Stimulated activated CD4-positive, alpha-beta T cell treated with anti-CD3 and anti-CD28 coated beads, Interleukin-4, amount 100 ng/mL, for 4 hours (primary cell): ENCODE measurements at regions not wholly inside any gene's neighbourhood (a gene's known extent, or its start where the extent isn't known, plus 50 kb on each side); places are given as distances from the start of the nearest gene placed in this dataset.

ENCODE experiments used
- DNase-seq, 2 experiments: peaks; one replicate each; pipeline ENCODE4 v3.0.0-alpha.2; 2020

- no peak for DNase-seq
Measured at GRCh38 chr18:14905350-14905749, 157.4 kb downstream of the ANKRD30B start.

- no peak for DNase-seq
Measured at GRCh38 chr18:14905979-14906378, 158.0 kb downstream of the ANKRD30B start.

- no peak for DNase-seq
Measured at GRCh38 chr18:14907420-14907819, 159.4 kb downstream of the ANKRD30B start.

GRCh38 chr18:14908541-14908940 is 160.6 kb downstream of the ANKRD30B start:
- DNase-seq = no peak

GRCh38 chr18:14912967-14913366 is 165.0 kb downstream of the ANKRD30B start:
- DNase-seq = no peak

GRCh38 chr18:14914121-14914520 is 166.1 kb downstream of the ANKRD30B start:
- DNase-seq = no peak

- DNase-seq = no peak
Measured at GRCh38 chr18:14914771-14915170, 166.8 kb downstream of the ANKRD30B start.

- no peak for DNase-seq
Measured at GRCh38 chr18:14916181-14916580, 168.2 kb downstream of the ANKRD30B start.

- DNase-seq = no peak
Measured at GRCh38 chr18:14916851-14917250, 168.9 kb downstream of the ANKRD30B start.

GRCh38 chr18:14917311-14917710 is 169.3 kb downstream of the ANKRD30B start:
- DNase-seq = no peak

- DNase-seq = no peak
Measured at GRCh38 chr18:14919666-14920065, 171.7 kb downstream of the ANKRD30B start.

GRCh38 chr18:14921031-14921430 is 173.1 kb downstream of the ANKRD30B start:
- DNase-seq = no peak

- DNase-seq = no peak
Measured at GRCh38 chr18:14921547-14921946, 173.6 kb downstream of the ANKRD30B start.

GRCh38 chr18:14922031-14922430 is 174.1 kb downstream of the ANKRD30B start:
- no peak for DNase-seq

- no peak for DNase-seq
Measured at GRCh38 chr18:14922965-14923565, 175.1 kb downstream of the ANKRD30B start.

GRCh38 chr18:14924226-14924625 is 176.3 kb downstream of the ANKRD30B start:
- DNase-seq = no peak

GRCh38 chr18:14925281-14925709 is 177.3 kb downstream of the ANKRD30B start:
- no peak for DNase-seq

GRCh38 chr18:14927701-14928100 is 179.7 kb downstream of the ANKRD30B start:
- DNase-seq = no peak

GRCh38 chr18:14928396-14928795 is 180.4 kb downstream of the ANKRD30B start:
- DNase-seq = no peak

- no peak for DNase-seq
Measured at GRCh38 chr18:14930076-14930475, 182.1 kb downstream of the ANKRD30B start.

GRCh38 chr18:14930576-14930975 is 182.6 kb downstream of the ANKRD30B start:
- no peak for DNase-seq

GRCh38 chr18:14933049-14933851 is 185.3 kb downstream of the ANKRD30B start:
- no peak for DNase-seq

GRCh38 chr18:14933964-14934363 is 186.0 kb downstream of the ANKRD30B start:
- no peak for DNase-seq

GRCh38 chr18:14935210-14935609 is 187.2 kb downstream of the ANKRD30B start:
- DNase-seq = no peak

- DNase-seq = no peak
Measured at GRCh38 chr18:14936313-14936712, 188.3 kb downstream of the ANKRD30B start.
